22Rv1 (cell line): ENCODE measurements at regions not wholly inside any gene's neighbourhood (a gene's known extent, or its start where the extent isn't known, plus 50 kb on each side); places are given as distances from the start of the nearest gene placed in this dataset.

Experiments
- H3K27ac ChIP-seq: fragments of 450-650 bp; 2 replicates; pipeline ENCODE4 v1.5.1; 2017
- CTCF ChIP-seq: fragments of 450-650 bp; IDR thresholded peaks from 2 replicates; pipeline ENCODE4 v1.5.1; 2017; ENCODE audit warnings: mild to moderate bottlenecking
- ZFX ChIP-seq: fragments of 450-650 bp; IDR thresholded peaks from 2 replicates; pipeline ENCODE4 v1.6.1; 2017; ENCODE audit warnings: antibody characterized with exemption, borderline replicate concordance

GRCh38 chr3:27536491-27536890, 52.3 kb upstream of the SLC4A7 start:
- no peak for TF ChIP-seq CTCF

GRCh38 chr3:27535809-27536392, 51.7 kb upstream of the SLC4A7 start:
- no peak overlapping the region for H3K27ac ChIP-seq
- no peak for TF ChIP-seq CTCF
- TF ChIP-seq ZFX, result no peak

More at GRCh38 chr3:27536491-27536890, 52.3 kb upstream of the SLC4A7 start:
- no peak overlapping the region for H3K27ac ChIP-seq

GRCh38 chr3:27533718-27534573, 49.8 kb upstream of the SLC4A7 start:
- 0 out of 2 replicates have a peak overlapping the region, but pooled peaks have one; percentile 22 for H3K27ac ChIP-seq
- no peak for TF ChIP-seq ZFX
- no peak for TF ChIP-seq CTCF
